Skeletal muscle cell (primary cell): ENCODE measurements at regions not wholly inside any gene's neighbourhood (a gene's known extent, or its start where the extent isn't known, plus 50 kb on each side); places are given as distances from the start of the nearest gene placed in this dataset.

Source experiments
- DNase-seq: peaks from one replicate; pipeline ENCODE4 v3.0.0-alpha.2; 2010; ENCODE audit warnings: low read depth
- H3K4me3 ChIP-seq: 2 replicates; pipeline ENCODE4 v1.5.1; 2011; ENCODE audit warnings: low read depth, mild to moderate bottlenecking, control low read depth, low read length, moderate library complexity

- no peak for DNase-seq
- no peak overlapping the region for H3K4me3 ChIP-seq
Observed at GRCh38 chr17:12566291-12566690, 99.4 kb upstream of the MYOCD start.

DNA sequence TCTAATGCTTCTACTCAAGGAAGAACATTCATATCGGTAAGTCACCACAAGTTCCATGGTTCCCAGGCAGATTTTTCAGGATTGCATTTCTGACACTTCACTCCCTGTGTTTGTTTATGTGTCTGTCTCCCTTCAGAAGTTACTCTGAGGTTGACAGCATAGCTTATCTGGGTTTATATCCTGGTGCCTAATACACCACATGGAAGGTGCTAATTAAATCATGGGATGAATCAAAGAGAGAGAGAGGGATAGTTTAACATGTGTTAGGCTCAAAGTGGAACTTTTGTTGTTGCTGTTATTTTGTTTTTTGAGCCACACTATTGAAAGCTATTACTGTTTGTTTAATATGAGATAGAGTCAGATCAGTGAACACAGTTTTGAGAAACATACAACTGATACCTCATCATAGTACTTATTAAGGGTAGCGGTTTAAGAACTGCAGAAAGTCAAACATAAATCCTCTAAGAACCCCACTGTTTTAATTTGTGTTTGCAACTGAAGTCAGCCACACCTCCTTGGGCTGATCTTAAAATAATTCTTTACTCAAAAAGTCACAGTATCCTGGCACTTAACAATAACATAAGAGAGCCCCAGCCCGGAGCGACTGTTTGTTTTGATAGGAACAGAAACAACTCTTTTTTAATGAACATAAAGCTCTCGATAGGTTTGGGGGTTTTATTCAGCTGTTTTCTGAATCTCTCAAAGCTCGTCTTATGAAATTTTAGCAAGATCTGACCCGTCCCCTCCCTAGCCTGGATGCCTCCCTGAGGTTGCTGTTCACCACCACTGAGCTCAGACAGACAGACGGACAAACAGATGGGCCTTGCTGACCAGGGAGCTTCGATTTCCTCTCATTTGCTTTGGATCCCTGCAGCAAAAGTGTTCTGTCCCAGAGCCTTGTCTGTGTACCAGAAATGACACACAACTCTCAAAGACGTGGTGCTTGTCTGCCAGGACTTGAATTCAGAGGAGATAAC lies 98.3 kb upstream of the MYOCD start:
- DNase-seq = no peak
- no peak overlapping the region for H3K4me3 ChIP-seq

DNA sequence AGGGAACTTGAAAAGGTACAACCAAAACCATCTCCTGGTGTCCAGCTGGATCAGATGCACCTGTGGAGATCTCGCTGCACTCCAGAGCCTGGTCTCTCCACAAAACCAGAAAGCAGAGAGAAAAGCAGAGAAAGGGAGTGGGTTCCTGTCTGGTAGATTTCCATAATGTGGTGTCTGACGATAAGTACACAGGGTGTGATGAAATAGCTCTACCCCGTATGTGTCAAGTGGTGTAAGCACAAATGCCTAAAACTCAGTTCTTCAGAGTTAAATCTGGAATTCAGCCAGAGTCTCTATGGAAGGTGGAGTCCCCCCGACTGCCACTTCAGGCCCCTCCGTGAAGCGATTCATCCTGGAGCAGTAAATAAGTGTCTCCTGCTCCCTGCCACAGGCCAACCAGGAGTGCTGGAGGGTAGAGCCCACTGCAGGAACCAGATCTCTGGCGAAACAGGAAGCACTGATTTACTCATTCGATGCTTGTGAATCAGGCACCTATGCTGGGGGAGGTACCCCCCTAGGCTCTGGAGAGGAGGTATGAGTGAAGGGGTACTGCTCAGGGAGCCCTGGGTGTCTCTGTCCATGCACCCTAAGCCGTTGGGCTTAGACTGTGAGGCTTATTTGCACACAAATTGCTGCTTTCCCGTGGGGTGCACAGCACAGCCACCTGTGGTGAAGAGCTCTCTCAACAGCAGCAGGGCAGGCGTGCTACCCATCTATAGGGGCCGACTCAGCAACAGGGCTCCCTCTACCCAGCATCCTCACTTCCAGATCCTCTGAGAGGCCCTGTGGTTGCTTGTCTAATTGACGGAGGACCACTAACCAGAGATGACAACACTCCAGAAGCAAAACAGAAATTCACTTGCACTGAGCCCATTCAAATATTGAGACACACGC lies 97.1 kb upstream of the MYOCD start:
- H3K4me3 ChIP-seq = no peak overlapping the region
- DNase-seq = no peak

DNA sequence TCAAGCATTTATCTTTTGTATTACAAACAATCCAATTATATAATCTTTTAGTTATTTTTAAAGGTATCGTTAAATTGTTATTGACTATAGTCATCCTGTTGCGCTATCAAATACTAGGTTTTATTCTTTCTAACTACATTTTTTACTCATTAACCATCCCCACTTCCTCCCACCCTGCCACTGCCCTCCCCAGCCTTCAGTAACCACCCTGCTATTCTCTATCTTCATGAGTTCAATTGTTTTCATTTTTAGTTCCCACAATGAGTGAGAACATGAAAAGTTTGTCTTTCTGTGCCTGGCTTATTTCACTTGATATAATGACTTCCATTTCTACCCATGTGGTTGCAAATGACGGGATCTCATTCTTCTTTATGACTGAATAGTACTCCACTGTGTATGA lies 94.1 kb upstream of the MYOCD start:
- H3K4me3 ChIP-seq = no peak overlapping the region
- DNase-seq = no peak

DNA sequence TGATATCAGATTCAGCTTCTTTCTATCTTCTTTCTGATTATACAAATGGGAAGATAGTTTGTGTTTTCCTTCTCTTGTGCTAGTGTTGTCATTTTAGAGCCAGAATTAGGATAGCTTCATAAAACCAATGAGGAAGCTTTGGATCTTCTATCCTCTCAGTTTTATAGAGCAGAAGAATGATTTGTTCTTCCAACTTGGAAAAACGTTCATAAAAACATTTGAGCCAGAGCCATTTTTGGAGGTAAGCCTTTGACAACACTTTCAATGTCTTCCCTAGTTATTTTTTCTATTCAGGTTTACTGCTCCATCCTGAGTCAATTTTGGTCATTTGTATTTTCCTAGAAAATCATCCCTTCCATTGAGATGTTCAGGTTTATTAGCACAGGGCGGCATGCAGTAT lies 91.2 kb upstream of the MYOCD start:
- no peak for DNase-seq
- no peak overlapping the region for H3K4me3 ChIP-seq

DNA sequence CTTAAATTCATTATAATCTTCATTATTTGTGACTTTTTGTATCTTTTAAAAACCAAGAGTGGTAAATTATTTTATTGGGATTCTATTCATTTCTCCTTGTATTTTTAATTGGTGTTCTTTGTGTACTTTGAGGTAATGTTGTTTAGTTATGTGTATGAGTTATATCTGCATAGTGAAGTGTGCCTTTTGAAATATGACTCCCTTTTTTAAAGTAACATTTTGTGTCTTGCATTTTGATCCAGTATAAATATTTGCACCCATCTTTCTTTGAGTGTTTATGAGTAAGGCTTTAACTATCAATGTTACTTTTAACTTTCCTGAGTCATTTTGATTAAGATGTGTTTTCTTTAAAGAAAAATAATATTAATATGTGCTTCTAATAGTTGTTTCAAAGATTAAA lies 90.0 kb upstream of the MYOCD start:
- no peak overlapping the region for H3K4me3 ChIP-seq
- DNase-seq = no peak

- DNase-seq = no peak
- no peak overlapping the region for H3K4me3 ChIP-seq
Observed at GRCh38 chr17:12579288-12579687, 86.4 kb upstream of the MYOCD start.

GRCh38 chr17:12580640-12581039 lies 85.0 kb upstream of the MYOCD start:
- no peak overlapping the region for H3K4me3 ChIP-seq
- no peak for DNase-seq

- no peak for DNase-seq
- H3K4me3 ChIP-seq = no peak overlapping the region
Observed at GRCh38 chr17:12584727-12585126, 81.0 kb upstream of the MYOCD start.

DNA sequence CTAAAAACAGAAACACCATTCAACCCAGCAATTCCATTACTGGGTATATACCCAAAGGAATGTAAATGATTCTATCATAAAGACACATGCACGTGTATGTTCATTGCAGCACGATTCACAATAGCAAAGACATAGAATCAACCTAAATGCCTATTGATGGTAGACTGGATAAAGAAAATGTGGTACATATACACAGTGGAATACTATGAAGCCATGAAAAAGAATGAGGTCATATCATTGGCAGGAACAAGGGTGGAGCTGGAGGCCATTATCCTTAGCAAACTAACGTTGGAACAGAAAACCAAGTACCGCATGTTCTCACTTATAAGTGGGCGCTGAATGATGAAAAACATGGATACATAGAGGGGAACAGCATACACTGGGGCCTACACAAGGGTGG lies 77.2 kb upstream of the MYOCD start:
- no peak overlapping the region for H3K4me3 ChIP-seq
- DNase-seq = no peak

- no peak overlapping the region for H3K4me3 ChIP-seq
- DNase-seq = no peak
Observed at GRCh38 chr17:12590417-12590816, 75.3 kb upstream of the MYOCD start.

DNA sequence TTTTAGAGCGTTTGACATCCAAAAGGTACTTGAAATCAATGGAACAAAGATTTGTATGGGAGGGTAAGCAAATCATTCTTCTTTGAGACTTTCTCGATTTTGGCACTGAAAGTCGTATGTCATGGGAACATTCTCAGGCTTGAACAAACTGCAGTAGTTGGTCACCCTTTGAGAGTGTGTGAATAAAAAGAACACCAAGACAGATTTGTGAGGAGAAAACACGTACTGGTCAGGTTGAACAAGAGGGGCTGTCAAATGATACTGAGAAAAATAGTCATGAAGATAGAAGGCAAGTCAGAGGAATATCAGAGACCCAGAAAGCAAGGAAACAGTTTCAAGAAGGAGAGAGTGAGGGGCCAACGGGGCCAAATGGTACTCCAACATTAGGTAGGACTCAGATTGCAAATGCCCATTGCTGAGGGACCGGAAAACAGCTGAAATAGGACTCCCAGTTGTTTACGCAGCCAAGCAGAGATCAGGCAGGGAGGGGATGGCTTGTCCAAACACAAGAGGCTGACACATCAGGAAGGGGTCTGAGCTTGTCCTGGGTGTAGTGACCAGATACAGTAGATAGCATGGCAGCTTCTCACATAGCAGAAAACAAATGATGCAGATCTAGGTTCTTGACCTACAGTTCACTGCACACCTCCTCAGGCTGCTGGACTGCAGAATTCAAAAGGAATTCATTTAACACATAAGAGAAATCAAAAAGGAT lies 74.5 kb upstream of the MYOCD start:
- peak; percentile 7 for DNase-seq
- H3K4me3 ChIP-seq = no peak overlapping the region

DNA sequence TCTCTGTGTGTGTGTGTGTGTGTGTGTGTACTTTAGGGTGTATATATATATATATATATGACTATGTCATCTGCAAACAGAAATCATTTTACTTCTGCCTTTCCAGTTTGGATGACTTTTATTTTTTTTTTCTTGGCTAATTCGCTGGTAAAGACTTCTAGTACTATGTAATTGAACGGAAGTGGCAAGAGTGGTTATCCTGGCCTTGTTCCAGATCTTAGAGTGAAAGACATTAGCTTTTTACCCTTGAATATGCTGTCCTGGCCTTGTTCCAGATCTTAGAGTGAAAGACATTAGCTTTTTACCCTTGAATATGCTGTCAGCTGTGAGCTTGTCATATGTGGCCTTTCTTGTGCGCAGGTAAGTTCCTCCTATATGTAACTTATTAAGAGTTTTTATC lies 72.7 kb upstream of the MYOCD start:
- H3K4me3 ChIP-seq = no peak overlapping the region
- no peak for DNase-seq

DNA sequence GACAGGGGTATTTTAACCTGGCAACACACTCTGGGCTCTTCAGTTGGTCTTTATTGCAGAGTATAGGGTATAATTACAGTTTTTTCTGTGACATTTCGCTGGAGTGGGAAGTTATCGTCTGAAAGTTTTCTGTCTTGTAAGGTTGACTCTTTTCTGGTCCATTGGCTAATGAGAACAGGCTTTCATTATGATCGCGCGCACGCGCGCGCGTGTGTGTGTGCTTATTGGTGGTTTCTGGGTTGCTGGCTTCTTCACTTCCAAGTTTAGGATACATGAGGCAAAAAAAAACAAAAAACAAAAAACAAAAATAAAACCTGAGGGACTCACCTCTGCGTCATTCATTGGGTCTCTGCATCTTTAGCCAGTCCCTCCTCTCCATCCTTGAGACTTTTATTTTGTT lies 68.7 kb upstream of the MYOCD start:
- H3K4me3 ChIP-seq = no peak overlapping the region
- DNase-seq = no peak

DNA sequence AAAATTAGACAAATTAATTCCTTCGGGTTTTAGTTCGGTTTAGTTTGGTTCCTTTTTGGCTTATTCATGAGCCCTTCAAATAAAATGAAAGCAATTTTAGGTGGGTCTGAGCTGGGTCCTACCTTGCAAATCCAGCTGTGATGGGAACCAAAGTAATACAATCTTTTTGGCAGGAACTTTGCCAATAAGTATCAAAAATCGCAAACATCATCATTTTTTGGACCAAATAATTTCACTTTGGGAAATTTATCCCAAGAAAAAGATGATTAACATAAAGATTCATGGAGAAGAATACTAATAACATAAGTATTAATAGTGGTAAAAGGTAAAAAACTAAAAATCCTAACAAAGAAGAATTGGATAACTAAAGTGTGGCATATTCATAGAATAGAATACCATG lies 67.8 kb upstream of the MYOCD start:
- DNase-seq = no peak

GRCh38 chr17:12599186-12599920 lies 66.3 kb upstream of the MYOCD start:
- no peak overlapping the region for H3K4me3 ChIP-seq
- no peak for DNase-seq

More for the DNA sequence above, 67.8 kb upstream of the MYOCD start:
- no peak overlapping the region for H3K4me3 ChIP-seq

DNA sequence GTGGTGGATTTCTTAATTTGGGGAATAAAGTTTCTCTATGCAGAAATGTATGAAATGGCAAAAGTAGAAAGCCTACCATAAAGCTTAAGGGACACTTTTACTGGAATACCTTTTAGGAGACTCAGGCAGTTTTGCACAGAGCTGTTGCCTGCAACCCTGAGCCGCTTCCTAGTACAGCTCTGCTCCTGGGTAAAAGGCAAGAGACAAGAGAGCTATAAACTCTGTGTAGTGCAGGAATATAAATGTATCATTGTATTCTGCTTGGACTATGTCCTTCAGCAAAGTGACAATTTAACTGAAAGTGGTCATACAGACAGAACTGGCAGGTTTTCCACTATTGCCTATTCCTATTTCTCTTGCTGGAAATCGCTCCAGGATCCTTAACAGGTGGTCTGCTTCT lies 65.3 kb upstream of the MYOCD start:
- no peak overlapping the region for H3K4me3 ChIP-seq
- DNase-seq = no peak

DNA sequence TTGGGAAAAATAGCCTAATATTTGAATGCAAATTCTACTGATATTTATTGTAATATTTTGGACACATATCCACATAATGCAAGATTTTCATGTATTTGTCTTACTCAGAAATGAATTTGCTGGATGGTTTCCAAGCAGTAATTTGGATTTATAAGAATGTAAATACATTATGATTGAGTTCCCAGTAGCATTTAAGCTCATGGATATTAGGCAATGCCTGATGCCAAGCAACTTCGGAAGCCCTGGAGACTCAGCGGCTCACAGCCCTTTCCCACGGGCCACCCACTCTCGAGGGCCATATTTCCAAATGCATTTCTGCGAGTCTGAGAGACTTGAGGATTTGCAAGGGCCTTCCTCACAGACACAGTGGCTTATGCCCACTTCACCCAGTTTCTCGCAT lies 62.1 kb upstream of the MYOCD start:
- DNase-seq = no peak
- no peak overlapping the region for H3K4me3 ChIP-seq

- no peak for DNase-seq
- H3K4me3 ChIP-seq = no peak overlapping the region
Observed at GRCh38 chr17:12605222-12605621, 60.5 kb upstream of the MYOCD start.
